ENCODE measurements at regions not wholly inside any gene's neighbourhood (a gene's known extent, or its start where the extent isn't known, plus 50 kb on each side); places are given as distances from the start of the nearest gene placed in this dataset.
A peak's percentile ranks its signal among the peaks of the same experiment; 100 is the strongest.

- no peak for DNase-seq
- ATAC-seq (ENCODE audit: poor library complexity): no peak
- intact Hi-C loops (cut with DNase I): no loop called here
Measured at GRCh38 chr3:184633237-184633579, 71.6 kb downstream of the EPHB3 start.

DNA sequence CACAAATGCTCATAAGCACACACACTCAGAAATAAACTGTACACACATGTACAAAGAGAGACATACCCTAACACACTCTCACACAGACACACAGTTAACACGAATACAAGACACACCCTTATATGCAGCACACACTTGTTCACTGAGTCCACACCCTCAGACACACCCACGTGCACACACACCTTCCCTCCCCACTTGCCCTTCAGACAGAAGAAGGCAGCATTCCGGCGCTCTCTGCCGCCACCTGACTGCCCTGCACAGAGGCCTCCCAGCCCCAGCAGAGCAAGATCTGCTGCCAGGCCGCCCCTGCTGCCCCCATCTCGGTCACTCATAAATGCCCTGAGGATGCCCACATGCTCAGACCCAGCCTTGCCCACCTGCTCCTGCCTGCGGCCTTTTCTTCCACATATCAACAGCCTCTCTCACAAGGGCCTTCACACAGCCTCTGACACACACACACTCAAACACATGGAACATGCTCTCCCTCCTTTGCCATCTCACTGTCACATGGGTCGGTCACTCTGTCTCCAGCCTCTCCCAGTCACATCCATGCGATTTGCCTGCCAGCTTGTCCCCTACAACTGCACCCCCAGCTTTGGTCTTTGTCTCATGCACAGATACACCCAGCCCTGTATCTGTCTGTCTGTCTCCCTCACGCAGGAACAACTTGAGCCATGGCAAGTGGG, 71.1 kb downstream of the EPHB3 start:
- DNase-seq (no peak), ATAC-seq (ENCODE audit: poor library complexity) (peak; percentile 39)
- intact Hi-C loops (cut with DNase I): no loop called here
